HuH-7.5 (cell line): ENCODE measurements at regions not wholly inside any gene's neighbourhood (a gene's known extent, or its start where the extent isn't known, plus 50 kb on each side); places are given as distances from the start of the nearest gene placed in this dataset.
"Not testable (repeated sequence)": the region's sequence is repeated elsewhere in the genome, so short reads cannot be mapped to it uniquely, and the experiment has no call there.

Experiments used
- DNase-seq: peaks from one replicate; pipeline ENCODE4 v3.0.0; 2011; ENCODE audit warnings: low spot score

- no peak for DNase-seq
These were observed 305.3 kb upstream of the OR4E1 start for GRCh38 chr14:21978999-21979314.

GRCh38 chr14:21978184-21978998, 304.8 kb upstream of the OR4E1 start:
- DNase-seq: peak; percentile 10

- DNase-seq: no peak
These were observed 301.1 kb upstream of the OR4E1 start for GRCh38 chr14:21974741-21975140.

GRCh38 chr14:21965042-21965441, 291.4 kb upstream of the OR4E1 start:
- no peak for DNase-seq

- DNase-seq: no peak
These were observed 290.6 kb upstream of the OR4E1 start for GRCh38 chr14:21964180-21964579.

- no peak for DNase-seq
These were observed 287.0 kb upstream of the OR4E1 start for GRCh38 chr14:21960636-21961035.

- no peak for DNase-seq
These were observed 268.3 kb upstream of the OR4E1 start for GRCh38 chr14:21941885-21942284.

- DNase-seq: peak; percentile 6
These were observed 267.6 kb upstream of the OR4E1 start for GRCh38 chr14:21940887-21941856.

GRCh38 chr14:21939836-21940235, 266.2 kb upstream of the OR4E1 start:
- DNase-seq: no peak

- DNase-seq: no peak
These were observed 264.4 kb upstream of the OR4E1 start for GRCh38 chr14:21937996-21938395.

GRCh38 chr14:21933681-21934080, 260.1 kb upstream of the OR4E1 start:
- DNase-seq: no peak

- no peak for DNase-seq
These were observed 250.9 kb upstream of the OR4E1 start for GRCh38 chr14:21924479-21924878.

- DNase-seq: no peak
These were observed 250.2 kb upstream of the OR4E1 start for GRCh38 chr14:21923820-21924219.

- DNase-seq: no peak
These were observed 247.8 kb upstream of the OR4E1 start for GRCh38 chr14:21921453-21921852.

- DNase-seq: no peak
These were observed 244.2 kb upstream of the OR4E1 start for GRCh38 chr14:21917699-21918436.

GRCh38 chr14:21915826-21916225, 242.2 kb upstream of the OR4E1 start:
- no peak for DNase-seq

GRCh38 chr14:21913759-21914158, 240.1 kb upstream of the OR4E1 start:
- peak; percentile 3 for DNase-seq

GRCh38 chr14:21912367-21912766, 238.7 kb upstream of the OR4E1 start:
- no peak for DNase-seq

GRCh38 chr14:21911877-21912276, 238.3 kb upstream of the OR4E1 start:
- DNase-seq: no peak

- no peak for DNase-seq
These were observed 236.6 kb upstream of the OR4E1 start for GRCh38 chr14:21910260-21910659.

- no peak for DNase-seq
These were observed 229.1 kb upstream of the OR4E1 start for GRCh38 chr14:21902561-21903181.

GRCh38 chr14:21894898-21895194, 221.2 kb upstream of the OR4E1 start:
- DNase-seq: not testable (repeated sequence)
